GM12892 (cell line): ENCODE measurements at regions not wholly inside any gene's neighbourhood (a gene's known extent, or its start where the extent isn't known, plus 50 kb on each side); places are given as distances from the start of the nearest gene placed in this dataset.

Experiments used
- DNase-seq: peaks from one replicate; pipeline ENCODE4 v3.0.0; 2011; ENCODE audit not compliant: insufficient read length
- FAIRE-seq: peaks from 2 replicates; lab custom pipeline; 2011; peaks lifted over from hg19 to GRCh38; lab: Jason Lieb, UNC
- POLR2A ChIP-seq: IDR thresholded peaks from 2 replicates; pipeline ENCODE4 v1.6.1; 2011; ENCODE audit warnings: low read depth, low read length, control low read depth
- POLR2AphosphoS5 ChIP-seq: IDR thresholded peaks from 2 replicates; pipeline ENCODE4 v1.6.1; 2011; ENCODE audit warnings: low read depth, low read length, control low read depth
- TAF1 ChIP-seq: IDR thresholded peaks from 2 replicates; pipeline ENCODE4 v1.6.1; 2011; ENCODE audit warnings: low read depth, mild to moderate bottlenecking, control low read depth, low read length, borderline replicate concordance

DNA sequence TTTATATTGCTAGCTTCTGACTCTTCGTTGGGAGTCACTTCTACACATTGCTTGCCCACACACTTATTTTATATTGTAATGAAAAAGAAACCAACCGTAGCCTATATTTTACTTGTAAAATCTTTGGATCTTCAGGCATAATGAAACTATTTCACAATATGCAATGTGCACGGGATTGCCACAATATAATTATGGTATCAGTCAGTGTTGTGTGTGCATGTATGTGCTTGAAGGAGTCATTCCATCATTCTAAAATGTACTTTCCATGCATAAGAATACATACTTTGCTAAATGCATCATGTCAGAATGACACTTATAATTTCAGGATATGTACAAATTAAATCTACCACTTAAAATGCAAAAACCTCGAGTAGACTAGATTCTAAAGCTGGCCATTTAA is 64.0 kb upstream of the TLE4 start:
- TF ChIP-seq TAF1 (no peak), POLR2AphosphoS5 (no peak), POLR2A (no peak)
- no peak for FAIRE-seq

GRCh38 chr9:79512251-79512650 is 59.5 kb upstream of the TLE4 start:
- TF ChIP-seq TAF1 (no peak), POLR2A (no peak), POLR2AphosphoS5 (no peak)
- FAIRE-seq (no peak), DNase-seq (no peak)

More for the DNA sequence above, 64.0 kb upstream of the TLE4 start:
- DNase-seq, result no peak
